ENCODE measurements at regions not wholly inside any gene's neighbourhood (a gene's known extent, or its start where the extent isn't known, plus 50 kb on each side); places are given as distances from the start of the nearest gene placed in this dataset.

DNA sequence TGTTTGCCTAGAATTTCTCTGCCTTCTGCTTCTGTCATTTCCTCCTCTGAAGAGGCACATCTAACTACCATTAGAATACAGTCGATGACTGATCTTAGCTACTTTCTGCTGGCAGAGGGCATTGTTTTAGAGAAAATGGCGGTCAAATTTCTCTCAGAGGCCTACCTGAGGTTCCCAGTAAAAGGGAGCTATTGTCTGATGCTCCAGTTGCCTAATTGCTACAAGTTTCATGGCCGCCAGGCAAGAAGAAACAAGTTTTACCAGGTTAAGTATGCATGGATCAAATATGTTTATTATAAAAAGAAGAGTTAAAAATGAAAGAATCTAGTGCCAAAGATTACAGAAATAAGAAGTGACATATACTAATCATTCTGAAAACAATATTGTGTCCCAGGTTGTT lies 416.6 kb downstream of the DSC3 start:
- Histone ChIP-seq H3K79me2 (ENCODE audit: insufficient read depth, low read length) (no peaks in the 10 kb centered on the region), H3K14ac (ENCODE audit: insufficient read depth, low read length) (no peak overlapping the region), H2AK5ac (ENCODE audit: insufficient read length, low read length) (no peak overlapping the region), H3K23ac (ENCODE audit: insufficient read length, low read depth, low read length) (no peak overlapping the region), H2BK120ac (ENCODE audit: low read depth, low read length, poor library complexity, severe bottlenecking) (no peak overlapping the region), H3K27me3 (ENCODE audit: insufficient read depth, low read length) (no peaks in the 10 kb centered on the region; the same call in 1 of the 2 replicates), H3K23me2 (ENCODE audit: insufficient read length, low read depth, low read length, poor library complexity, severe bottlenecking) (no peaks in the 10 kb centered on the region), H3K4me2 (ENCODE audit: insufficient read depth, insufficient read length, low read length) (no peak overlapping the region), H4K8ac (replicated peaks; ENCODE audit: insufficient read length, low read depth, low read length) (no peak overlapping the region), H3K4ac (ENCODE audit: low read depth, low read length) (no peak overlapping the region), H4K20me1 (ENCODE audit: control insufficient read depth, insufficient read depth, insufficient read length) (no peaks in the 10 kb centered on the region), H3K79me1 (ENCODE audit: insufficient read depth, low read depth, low read length, poor library complexity, severe bottlenecking) (no peaks in the 10 kb centered on the region), H3K9ac (ENCODE audit: extremely low read depth, insufficient read length, low read length) (no peak overlapping the region), H2BK15ac (ENCODE audit: low read depth, low read length) (no peak overlapping the region), H3K18ac (ENCODE audit: insufficient read length, low read depth, low read length) (no peak overlapping the region), H2AFZ (ENCODE audit: low read length) (no peak overlapping the region), H3K4me1 (ENCODE audit: insufficient read depth, low read length) (peaks cover 2% of the 10 kb centered on the region; the same call in 1 of the 2 replicates), H2BK20ac (ENCODE audit: low read depth, low read length, poor library complexity, severe bottlenecking) (no peak overlapping the region), H4K91ac (ENCODE audit: insufficient read length, low read depth, low read length) (no peak overlapping the region), H4K5ac (ENCODE audit: insufficient read length, low read depth, low read length) (no peak overlapping the region), H2BK12ac (ENCODE audit: insufficient read length, low read depth, low read length) (no peak overlapping the region), H3K27ac (ENCODE audit: insufficient read length, low read depth, low read length) (no peak overlapping the region), H3T11ph (ENCODE audit: low read length) (no peak overlapping the region), H2BK5ac (ENCODE audit: insufficient read length, low read length) (no peak overlapping the region), H3K56ac (ENCODE audit: insufficient read length, low read depth, low read length) (no peak overlapping the region), H3K9me3 (ENCODE audit: control insufficient read depth, low read depth, low read length) (no peaks in the 10 kb centered on the region)
- Mint-ChIP-seq H3K27me3 (ENCODE audit: low read depth) (peaks cover 91% of the 10 kb centered on the region), H3K9me3 (peaks cover 2 to 5% of the 10 kb centered on the region in 2 experiments; a peak in 2 of 5 replicates), H3K36me3 (ENCODE audit: insufficient read depth in 1 of 3, low read depth in 3 of 3) (peaks cover 0 to 12% (median 7%) of the 10 kb centered on the region in 3 experiments; a peak in 4 of 7 replicates), H3K4me1 (peaks cover 31% of the 10 kb centered on the region in 2 experiments), H3K4me3 (no peak overlapping the region), H3K27ac (no peak overlapping the region)
- no peak for DNase-seq
- no CpG with 5 or more reads among the region's 3 CpGs for WGBS (ENCODE audit: extremely low coverage, insufficient read length, low lambda C conversion rate)
- TF ChIP-seq, protein P1, sequence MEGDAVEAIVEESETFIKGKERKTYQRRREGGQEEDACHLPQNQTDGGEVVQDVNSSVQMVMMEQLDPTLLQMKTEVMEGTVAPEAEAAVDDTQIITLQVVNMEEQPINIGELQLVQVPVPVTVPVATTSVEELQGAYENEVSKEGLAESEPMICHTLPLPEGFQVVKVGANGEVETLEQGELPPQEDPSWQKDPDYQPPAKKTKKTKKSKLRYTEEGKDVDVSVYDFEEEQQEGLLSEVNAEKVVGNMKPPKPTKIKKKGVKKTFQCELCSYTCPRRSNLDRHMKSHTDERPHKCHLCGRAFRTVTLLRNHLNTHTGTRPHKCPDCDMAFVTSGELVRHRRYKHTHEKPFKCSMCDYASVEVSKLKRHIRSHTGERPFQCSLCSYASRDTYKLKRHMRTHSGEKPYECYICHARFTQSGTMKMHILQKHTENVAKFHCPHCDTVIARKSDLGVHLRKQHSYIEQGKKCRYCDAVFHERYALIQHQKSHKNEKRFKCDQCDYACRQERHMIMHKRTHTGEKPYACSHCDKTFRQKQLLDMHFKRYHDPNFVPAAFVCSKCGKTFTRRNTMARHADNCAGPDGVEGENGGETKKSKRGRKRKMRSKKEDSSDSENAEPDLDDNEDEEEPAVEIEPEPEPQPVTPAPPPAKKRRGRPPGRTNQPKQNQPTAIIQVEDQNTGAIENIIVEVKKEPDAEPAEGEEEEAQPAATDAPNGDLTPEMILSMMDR (conservative IDR thresholded peaks at IDR 0.05), result no peak
